GM12872 (cell line): ENCODE measurements at regions not wholly inside any gene's neighbourhood (a gene's known extent, or its start where the extent isn't known, plus 50 kb on each side); places are given as distances from the start of the nearest gene placed in this dataset.

Experiments
- CTCF ChIP-seq: IDR thresholded peaks from 3 replicates; pipeline ENCODE4 v1.5.1; 2011; ENCODE audit warnings: low read depth, mild to moderate bottlenecking, low read length, moderate library complexity; ENCODE audit not compliant: insufficient read depth

- no peak for TF ChIP-seq CTCF
Measured at GRCh38 chr12:58387199-58387598, 445.8 kb downstream of the ATP23 start.

- no peak for TF ChIP-seq CTCF
Measured at GRCh38 chr12:58388261-58388660, 446.9 kb downstream of the ATP23 start.

GRCh38 chr12:58393152-58393551 is 451.8 kb downstream of the ATP23 start:
- TF ChIP-seq CTCF, result no peak

- TF ChIP-seq CTCF, result no peak
Measured at GRCh38 chr12:58395056-58395455, 453.7 kb downstream of the ATP23 start.

GRCh38 chr12:58395470-58395869 is 454.1 kb downstream of the ATP23 start:
- no peak for TF ChIP-seq CTCF

GRCh38 chr12:58396239-58396638 is 454.9 kb downstream of the ATP23 start:
- no peak for TF ChIP-seq CTCF

GRCh38 chr12:58405363-58405762 is 464.0 kb downstream of the ATP23 start:
- no peak for TF ChIP-seq CTCF

GRCh38 chr12:58408516-58408915 is 467.1 kb downstream of the ATP23 start:
- TF ChIP-seq CTCF, result no peak
